GM23338 (cell line): ENCODE measurements at regions not wholly inside any gene's neighbourhood (a gene's known extent, or its start where the extent isn't known, plus 50 kb on each side); places are given as distances from the start of the nearest gene placed in this dataset.

ENCODE experiments used
- ATAC-seq: fragments of 200-7000 bp; cut with Tn5 transposase; 3 replicates; pipeline ENCODE4 v1.9.1; 2020
- DNase-seq: peaks from one replicate; pipeline ENCODE4 v3.0.0-alpha.2; 2015; ENCODE audit warnings: low spot score
- H2AFZ ChIP-seq: fragments of 200-600 bp; sonication (generic); 2 replicates; pipeline ENCODE4 v1.8.0; 2016; ENCODE audit warnings: antibody characterized with exemption, mild to moderate bottlenecking, moderate library complexity
- H3F3A ChIP-seq: fragments of 200-600 bp; sonication (generic); replicated peaks from 2 replicates; pipeline ENCODE4 v1.8.0; 2017; ENCODE audit warnings: antibody characterized with exemption, mixed run types, low read depth
- H3K27ac ChIP-seq: fragments of 200-600 bp; sonication (generic); 2 replicates; pipeline ENCODE4 v1.6.1; 2016; ENCODE audit warnings: low read depth
- H3K27me3 ChIP-seq: fragments of 200-600 bp; sonication (generic); 2 replicates; pipeline ENCODE4 v1.8.0; 2016; ENCODE audit warnings: mild to moderate bottlenecking, mixed run types, moderate library complexity; ENCODE audit not compliant: insufficient read depth
- H3K36me3 ChIP-seq: fragments of 200-600 bp; sonication (generic); 2 replicates; pipeline ENCODE4 v1.8.0; 2016; ENCODE audit warnings: mild to moderate bottlenecking; ENCODE audit not compliant: insufficient read depth
- H3K4me1 ChIP-seq: fragments of 200-600 bp; sonication (generic); 2 replicates; pipeline ENCODE4 v1.8.0; 2016; ENCODE audit warnings: mild to moderate bottlenecking, moderate library complexity; ENCODE audit not compliant: insufficient read depth
- H3K4me2 ChIP-seq: fragments of 200-600 bp; sonication (generic); 2 replicates; pipeline ENCODE4 v1.7.1; 2017; ENCODE audit warnings: mixed run types
- H3K4me3 ChIP-seq: fragments of 200-600 bp; sonication (generic); 2 replicates; pipeline ENCODE4 v1.6.1; 2016; ENCODE audit warnings: mixed run types
- H3K79me2 ChIP-seq: fragments of 200-600 bp; sonication (generic); replicated peaks from 2 replicates; pipeline ENCODE4 v1.8.0; 2017; ENCODE audit warnings: mild to moderate bottlenecking; ENCODE audit not compliant: insufficient read depth
- H3K9me2 ChIP-seq: fragments of 200-600 bp; sonication (generic); 2 replicates; pipeline ENCODE4 v1.8.0; 2017; ENCODE audit not compliant: insufficient read depth
- H4K20me1 ChIP-seq: fragments of 200-600 bp; sonication (generic); replicated peaks from 2 replicates; pipeline ENCODE4 v1.8.0; 2017; ENCODE audit warnings: mild to moderate bottlenecking; ENCODE audit not compliant: insufficient read depth
- H3K27ac Mint-ChIP-seq: 2 replicates; pipeline ENCODE4 v1.8.0; 2020; ENCODE audit warnings: inconsistent platforms, mild to moderate bottlenecking, moderate library complexity, mixed read lengths
- H3K27me3 Mint-ChIP-seq: 3 replicates; pipeline ENCODE4 v1.8.0; 2022; ENCODE audit warnings: low read depth, mild to moderate bottlenecking, moderate library complexity, mixed read lengths, inconsistent platforms; ENCODE audit not compliant: insufficient read depth, poor library complexity
- H3K36me3 Mint-ChIP-seq: 3 replicates; pipeline ENCODE4 v1.8.0; 2021; ENCODE audit warnings: low read depth, mild to moderate bottlenecking, inconsistent platforms, moderate library complexity, mixed read lengths
- H3K4me1 Mint-ChIP-seq: 3 replicates; pipeline ENCODE4 v1.8.0; 2020; ENCODE audit warnings: mild to moderate bottlenecking, inconsistent platforms, mixed read lengths
- H3K4me3 Mint-ChIP-seq: 3 replicates; pipeline ENCODE4 v1.8.0; 2021; ENCODE audit warnings: moderate library complexity, mild to moderate bottlenecking, inconsistent platforms, mixed read lengths
- H3K9me3 Mint-ChIP-seq: 3 replicates; pipeline ENCODE4 v1.8.0; 2020; ENCODE audit warnings: moderate library complexity, mild to moderate bottlenecking, inconsistent platforms, mixed read lengths
- CREB1 ChIP-seq: fragments of 250-450 bp; sonication (Bioruptor Pico); IDR thresholded peaks from 2 replicates; pipeline ENCODE4 v1.5.0; 2020; ENCODE audit warnings: low read depth, mild to moderate bottlenecking, moderate library complexity
- CTCF ChIP-seq, 2 experiments: fragments of 200-600 bp in 1 of 2; sonication (generic) in 1 of 2; conservative IDR thresholded peaks; 2 replicates each; pipeline versions ENCODE4 v1.5.1 to v1.6.1; 2016 to 2017; ENCODE audit warnings: antibody characterized with exemption in 2 of 2, low read depth in 2 of 2, mild to moderate bottlenecking in 2 of 2, moderate library complexity in 1 of 2
- EZH2 ChIP-seq: fragments of 200-600 bp; sonication (generic); IDR thresholded peaks from one replicate; pipeline ENCODE4 v1.8.0; 2017; ENCODE audit warnings: antibody characterized with exemption, mild to moderate bottlenecking, low read depth; ENCODE audit not compliant: unreplicated experiment
- EZH2phosphoT487 ChIP-seq: fragments of 200-600 bp; sonication (generic); IDR thresholded peaks from one replicate; pipeline ENCODE4 v1.8.1; 2018; ENCODE audit warnings: antibody characterized with exemption; ENCODE audit not compliant: unreplicated experiment
- JUNB ChIP-seq: IDR thresholded peaks from one replicate; pipeline ENCODE4 v1.6.1; 2016; ENCODE audit warnings: antibody characterized with exemption; ENCODE audit not compliant: unreplicated experiment
- NANOG ChIP-seq: IDR thresholded peaks from 2 replicates; pipeline ENCODE4 v1.6.1; 2016; ENCODE audit warnings: antibody characterized with exemption, borderline replicate concordance
- POLR2AphosphoS5 ChIP-seq: IDR thresholded peaks from 2 replicates; pipeline ENCODE4 v1.6.1; 2016; ENCODE audit warnings: antibody characterized with exemption, low read depth
- STAT1 ChIP-seq: IDR thresholded peaks from one replicate; pipeline ENCODE4 v1.6.1; 2016; ENCODE audit warnings: antibody characterized with exemption; ENCODE audit not compliant: unreplicated experiment
- ZNF114 ChIP-seq: fragments of 250-450 bp; sonication (Bioruptor Pico); IDR thresholded peaks from 2 replicates; pipeline ENCODE4 v1.5.0; 2020; ENCODE audit warnings: mild to moderate bottlenecking, moderate library complexity
- ZNF331 ChIP-seq: fragments of 250-450 bp; sonication (Bioruptor Pico); IDR thresholded peaks from 2 replicates; pipeline ENCODE4 v1.5.0; 2020; ENCODE audit warnings: low read depth, mild to moderate bottlenecking, moderate library complexity
- TF ChIP-seq, protein P1 (sequence below): IDR thresholded peaks from one replicate; pipeline ENCODE4 v1.6.1; 2018; ENCODE audit warnings: antibody characterized with exemption; ENCODE audit not compliant: unreplicated experiment
- TF ChIP-seq, protein P2 (sequence below): fragments of 250-450 bp; sonication (Bioruptor Pico); IDR thresholded peaks from 2 replicates; pipeline ENCODE4 v1.5.0; 2020; ENCODE audit warnings: mild to moderate bottlenecking, moderate library complexity
- TF ChIP-seq, protein P3 (sequence below): IDR thresholded peaks from 2 replicates; pipeline ENCODE4 v1.6.1; 2016; ENCODE audit warnings: antibody characterized with exemption

GRCh38 chr11:29093416-29094120, 923.3 kb downstream of the KCNA4 start:
- no peak for TF ChIP-seq JUNB
- TF ChIP-seq, protein P1, sequence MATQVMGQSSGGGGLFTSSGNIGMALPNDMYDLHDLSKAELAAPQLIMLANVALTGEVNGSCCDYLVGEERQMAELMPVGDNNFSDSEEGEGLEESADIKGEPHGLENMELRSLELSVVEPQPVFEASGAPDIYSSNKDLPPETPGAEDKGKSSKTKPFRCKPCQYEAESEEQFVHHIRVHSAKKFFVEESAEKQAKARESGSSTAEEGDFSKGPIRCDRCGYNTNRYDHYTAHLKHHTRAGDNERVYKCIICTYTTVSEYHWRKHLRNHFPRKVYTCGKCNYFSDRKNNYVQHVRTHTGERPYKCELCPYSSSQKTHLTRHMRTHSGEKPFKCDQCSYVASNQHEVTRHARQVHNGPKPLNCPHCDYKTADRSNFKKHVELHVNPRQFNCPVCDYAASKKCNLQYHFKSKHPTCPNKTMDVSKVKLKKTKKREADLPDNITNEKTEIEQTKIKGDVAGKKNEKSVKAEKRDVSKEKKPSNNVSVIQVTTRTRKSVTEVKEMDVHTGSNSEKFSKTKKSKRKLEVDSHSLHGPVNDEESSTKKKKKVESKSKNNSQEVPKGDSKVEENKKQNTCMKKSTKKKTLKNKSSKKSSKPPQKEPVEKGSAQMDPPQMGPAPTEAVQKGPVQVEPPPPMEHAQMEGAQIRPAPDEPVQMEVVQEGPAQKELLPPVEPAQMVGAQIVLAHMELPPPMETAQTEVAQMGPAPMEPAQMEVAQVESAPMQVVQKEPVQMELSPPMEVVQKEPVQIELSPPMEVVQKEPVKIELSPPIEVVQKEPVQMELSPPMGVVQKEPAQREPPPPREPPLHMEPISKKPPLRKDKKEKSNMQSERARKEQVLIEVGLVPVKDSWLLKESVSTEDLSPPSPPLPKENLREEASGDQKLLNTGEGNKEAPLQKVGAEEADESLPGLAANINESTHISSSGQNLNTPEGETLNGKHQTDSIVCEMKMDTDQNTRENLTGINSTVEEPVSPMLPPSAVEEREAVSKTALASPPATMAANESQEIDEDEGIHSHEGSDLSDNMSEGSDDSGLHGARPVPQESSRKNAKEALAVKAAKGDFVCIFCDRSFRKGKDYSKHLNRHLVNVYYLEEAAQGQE: no peak
- TF ChIP-seq, protein P2, sequence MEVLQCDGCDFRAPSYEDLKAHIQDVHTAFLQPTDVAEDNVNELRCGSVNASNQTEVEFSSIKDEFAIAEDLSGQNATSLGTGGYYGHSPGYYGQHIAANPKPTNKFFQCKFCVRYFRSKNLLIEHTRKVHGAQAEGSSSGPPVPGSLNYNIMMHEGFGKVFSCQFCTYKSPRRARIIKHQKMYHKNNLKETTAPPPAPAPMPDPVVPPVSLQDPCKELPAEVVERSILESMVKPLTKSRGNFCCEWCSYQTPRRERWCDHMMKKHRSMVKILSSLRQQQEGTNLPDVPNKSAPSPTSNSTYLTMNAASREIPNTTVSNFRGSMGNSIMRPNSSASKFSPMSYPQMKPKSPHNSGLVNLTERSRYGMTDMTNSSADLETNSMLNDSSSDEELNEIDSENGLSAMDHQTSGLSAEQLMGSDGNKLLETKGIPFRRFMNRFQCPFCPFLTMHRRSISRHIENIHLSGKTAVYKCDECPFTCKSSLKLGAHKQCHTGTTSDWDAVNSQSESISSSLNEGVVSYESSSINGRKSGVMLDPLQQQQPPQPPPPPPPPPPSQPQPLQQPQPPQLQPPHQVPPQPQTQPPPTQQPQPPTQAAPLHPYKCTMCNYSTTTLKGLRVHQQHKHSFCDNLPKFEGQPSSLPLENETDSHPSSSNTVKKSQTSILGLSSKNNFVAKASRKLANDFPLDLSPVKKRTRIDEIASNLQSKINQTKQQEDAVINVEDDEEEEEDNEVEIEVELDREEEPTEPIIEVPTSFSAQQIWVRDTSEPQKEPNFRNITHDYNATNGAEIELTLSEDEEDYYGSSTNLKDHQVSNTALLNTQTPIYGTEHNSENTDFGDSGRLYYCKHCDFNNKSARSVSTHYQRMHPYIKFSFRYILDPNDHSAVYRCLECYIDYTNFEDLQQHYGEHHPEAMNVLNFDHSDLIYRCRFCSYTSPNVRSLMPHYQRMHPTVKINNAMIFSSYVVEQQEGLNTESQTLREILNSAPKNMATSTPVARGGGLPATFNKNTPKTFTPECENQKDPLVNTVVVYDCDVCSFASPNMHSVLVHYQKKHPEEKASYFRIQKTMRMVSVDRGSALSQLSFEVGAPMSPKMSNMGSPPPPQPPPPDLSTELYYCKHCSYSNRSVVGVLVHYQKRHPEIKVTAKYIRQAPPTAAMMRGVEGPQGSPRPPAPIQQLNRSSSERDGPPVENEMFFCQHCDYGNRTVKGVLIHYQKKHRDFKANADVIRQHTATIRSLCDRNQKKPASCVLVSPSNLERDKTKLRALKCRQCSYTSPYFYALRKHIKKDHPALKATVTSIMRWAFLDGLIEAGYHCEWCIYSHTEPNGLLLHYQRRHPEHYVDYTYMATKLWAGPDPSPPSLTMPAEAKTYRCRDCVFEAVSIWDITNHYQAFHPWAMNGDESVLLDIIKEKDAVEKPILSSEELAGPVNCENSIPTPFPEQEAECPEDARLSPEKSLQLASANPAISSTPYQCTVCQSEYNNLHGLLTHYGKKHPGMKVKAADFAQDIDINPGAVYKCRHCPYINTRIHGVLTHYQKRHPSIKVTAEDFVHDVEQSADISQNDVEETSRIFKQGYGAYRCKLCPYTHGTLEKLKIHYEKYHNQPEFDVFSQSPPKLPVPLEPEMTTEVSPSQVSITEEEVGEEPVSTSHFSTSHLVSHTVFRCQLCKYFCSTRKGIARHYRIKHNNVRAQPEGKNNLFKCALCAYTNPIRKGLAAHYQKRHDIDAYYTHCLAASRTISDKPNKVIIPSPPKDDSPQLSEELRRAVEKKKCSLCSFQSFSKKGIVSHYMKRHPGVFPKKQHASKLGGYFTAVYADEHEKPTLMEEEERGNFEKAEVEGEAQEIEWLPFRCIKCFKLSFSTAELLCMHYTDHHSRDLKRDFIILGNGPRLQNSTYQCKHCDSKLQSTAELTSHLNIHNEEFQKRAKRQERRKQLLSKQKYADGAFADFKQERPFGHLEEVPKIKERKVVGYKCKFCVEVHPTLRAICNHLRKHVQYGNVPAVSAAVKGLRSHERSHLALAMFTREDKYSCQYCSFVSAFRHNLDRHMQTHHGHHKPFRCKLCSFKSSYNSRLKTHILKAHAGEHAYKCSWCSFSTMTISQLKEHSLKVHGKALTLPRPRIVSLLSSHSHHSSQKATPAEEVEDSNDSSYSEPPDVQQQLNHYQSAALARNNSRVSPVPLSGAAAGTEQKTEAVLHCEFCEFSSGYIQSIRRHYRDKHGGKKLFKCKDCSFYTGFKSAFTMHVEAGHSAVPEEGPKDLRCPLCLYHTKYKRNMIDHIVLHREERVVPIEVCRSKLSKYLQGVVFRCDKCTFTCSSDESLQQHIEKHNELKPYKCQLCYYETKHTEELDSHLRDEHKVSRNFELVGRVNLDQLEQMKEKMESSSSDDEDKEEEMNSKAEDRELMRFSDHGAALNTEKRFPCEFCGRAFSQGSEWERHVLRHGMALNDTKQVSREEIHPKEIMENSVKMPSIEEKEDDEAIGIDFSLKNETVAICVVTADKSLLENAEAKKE (CRISPR knock-in tag): no peak
- no peak for TF ChIP-seq STAT1
- TF ChIP-seq ZNF331: no peak
- TF ChIP-seq CTCF (conservative IDR thresholded peaks at IDR 0.05; ENCODE audit: low read depth in 2 of 2): no peak
- TF ChIP-seq CREB1: no peak
- no peak for TF ChIP-seq EZH2phosphoT487
- TF ChIP-seq, protein P3, sequence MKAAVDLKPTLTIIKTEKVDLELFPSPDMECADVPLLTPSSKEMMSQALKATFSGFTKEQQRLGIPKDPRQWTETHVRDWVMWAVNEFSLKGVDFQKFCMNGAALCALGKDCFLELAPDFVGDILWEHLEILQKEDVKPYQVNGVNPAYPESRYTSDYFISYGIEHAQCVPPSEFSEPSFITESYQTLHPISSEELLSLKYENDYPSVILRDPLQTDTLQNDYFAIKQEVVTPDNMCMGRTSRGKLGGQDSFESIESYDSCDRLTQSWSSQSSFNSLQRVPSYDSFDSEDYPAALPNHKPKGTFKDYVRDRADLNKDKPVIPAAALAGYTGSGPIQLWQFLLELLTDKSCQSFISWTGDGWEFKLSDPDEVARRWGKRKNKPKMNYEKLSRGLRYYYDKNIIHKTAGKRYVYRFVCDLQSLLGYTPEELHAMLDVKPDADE: no peak
- TF ChIP-seq EZH2: no peak
- TF ChIP-seq NANOG: no peak
- TF ChIP-seq POLR2AphosphoS5: no peak
- TF ChIP-seq ZNF114 (CRISPR knock-in tag): no peak
- no peak overlapping the region for H3K27ac ChIP-seq
- H3K9me2 ChIP-seq: no peaks in the 10 kb centered on the region
- H3K4me2 ChIP-seq: no peak overlapping the region
- Mint-ChIP-seq H3K4me1 (0 out of 3 replicates have a peak, but pooled peaks cover 2% of the 10 kb centered on the region), H3K9me3 (no peaks in the 10 kb centered on the region), H3K36me3 (no peaks in the 10 kb centered on the region), H3K27ac (no peak overlapping the region), H3K27me3 (no peaks in the 10 kb centered on the region), H3K4me3 (no peak overlapping the region)
- DNase-seq (no peak), ATAC-seq (no peak)
- no peak overlapping the region for H2AFZ ChIP-seq
- H3K36me3 ChIP-seq: no peaks in the 10 kb centered on the region
- no peaks in the 10 kb centered on the region for H3K4me1 ChIP-seq
- no peaks in the 10 kb centered on the region for H3F3A ChIP-seq
- no peaks in the 10 kb centered on the region for H3K79me2 ChIP-seq
- no peaks in the 10 kb centered on the region for H3K27me3 ChIP-seq
- H4K20me1 ChIP-seq: no peaks in the 10 kb centered on the region
- no peak overlapping the region for H3K4me3 ChIP-seq
